GM10847 (cell line): ENCODE measurements at regions not wholly inside any gene's neighbourhood (a gene's known extent, or its start where the extent isn't known, plus 50 kb on each side); places are given as distances from the start of the nearest gene placed in this dataset.

ENCODE experiments used
- POLR2A ChIP-seq: IDR thresholded peaks from 2 replicates; pipeline ENCODE4 v1.6.1; 2011; ENCODE audit not compliant: insufficient read length; ENCODE audit errors: extremely low read depth

GRCh38 chr6:11419763-11420453 is 117.6 kb upstream of the TMEM170B start:
- no peak for TF ChIP-seq POLR2A

- TF ChIP-seq POLR2A = no peak
Observed at GRCh38 chr6:11418290-11418905, 119.2 kb upstream of the TMEM170B start.

- no peak for TF ChIP-seq POLR2A
Observed at GRCh38 chr6:11416936-11417576, 120.5 kb upstream of the TMEM170B start.

- no peak for TF ChIP-seq POLR2A
Observed at GRCh38 chr6:11415557-11415956, 122.0 kb upstream of the TMEM170B start.

GRCh38 chr6:11414176-11414963 is 123.2 kb upstream of the TMEM170B start:
- no peak for TF ChIP-seq POLR2A

- TF ChIP-seq POLR2A = no peak
Observed at GRCh38 chr6:11413728-11414127, 123.8 kb upstream of the TMEM170B start.

- no peak for TF ChIP-seq POLR2A
Observed at GRCh38 chr6:11413117-11413687, 124.3 kb upstream of the TMEM170B start.

GRCh38 chr6:11412616-11413015 is 124.9 kb upstream of the TMEM170B start:
- no peak for TF ChIP-seq POLR2A

- TF ChIP-seq POLR2A = no peak
Observed at GRCh38 chr6:11412011-11412424, 125.5 kb upstream of the TMEM170B start.

GRCh38 chr6:11411593-11411992 is 126.0 kb upstream of the TMEM170B start:
- TF ChIP-seq POLR2A = no peak

- no peak for TF ChIP-seq POLR2A
Observed at GRCh38 chr6:11410539-11411307, 126.8 kb upstream of the TMEM170B start.

GRCh38 chr6:11409371-11409770 is 128.2 kb upstream of the TMEM170B start:
- no peak for TF ChIP-seq POLR2A

- no peak for TF ChIP-seq POLR2A
Observed at GRCh38 chr6:11407414-11407813, 130.1 kb upstream of the TMEM170B start.

- no peak for TF ChIP-seq POLR2A
Observed at GRCh38 chr6:11404838-11405237, 132.7 kb upstream of the TMEM170B start.

GRCh38 chr6:11404081-11404480 is 133.5 kb upstream of the TMEM170B start:
- no peak for TF ChIP-seq POLR2A

GRCh38 chr6:11403035-11403601 is 134.4 kb upstream of the TMEM170B start:
- TF ChIP-seq POLR2A = no peak
